ENCODE measurements at regions not wholly inside any gene's neighbourhood (a gene's known extent, or its start where the extent isn't known, plus 50 kb on each side); places are given as distances from the start of the nearest gene placed in this dataset.

- peak in 1 of 2 experiments; percentile 15 for DNase-seq
These were observed 52.1 kb downstream of the GSC start for GRCh38 chr14:94717808-94718207.

- no peak for DNase-seq
These were observed 52.9 kb downstream of the GSC start for GRCh38 chr14:94716976-94717375.

- DNase-seq, result no peak
These were observed 56.8 kb downstream of the GSC start for GRCh38 chr14:94713115-94713514.

- no peak for DNase-seq
These were observed 59.2 kb downstream of the GSC start for GRCh38 chr14:94710731-94711130.

- no peak for DNase-seq
These were observed 62.4 kb downstream of the GSC start for GRCh38 chr14:94707494-94707893.

- no peak for DNase-seq
These were observed 63.8 kb downstream of the GSC start for GRCh38 chr14:94706133-94706532.

- no peak for DNase-seq
These were observed 67.3 kb downstream of the GSC start for GRCh38 chr14:94702629-94703028.

GRCh38 chr14:94701861-94702370 is 68.0 kb downstream of the GSC start:
- no peak for DNase-seq

GRCh38 chr14:94700336-94700735 is 69.6 kb downstream of the GSC start:
- no peak for DNase-seq

GRCh38 chr14:94699831-94700230 is 70.1 kb downstream of the GSC start:
- DNase-seq, result no peak

GRCh38 chr14:94697773-94698556 is 71.9 kb downstream of the GSC start:
- no peak for DNase-seq

- DNase-seq, result no peak
These were observed 73.4 kb downstream of the GSC start for GRCh38 chr14:94696518-94696917.

- DNase-seq, result no peak
These were observed 74.7 kb downstream of the GSC start for GRCh38 chr14:94695231-94695630.

- no peak for DNase-seq
These were observed 78.3 kb downstream of the GSC start for GRCh38 chr14:94691660-94692034.

- no peak for DNase-seq
These were observed 78.8 kb downstream of the GSC start for GRCh38 chr14:94690896-94691659.

GRCh38 chr14:94690486-94690885 is 78.3 kb downstream of the SERPINA3 start:
- no peak for DNase-seq

- no peak for DNase-seq
These were observed 77.8 kb downstream of the SERPINA3 start for GRCh38 chr14:94689985-94690400.

GRCh38 chr14:94689218-94689984 is 77.2 kb downstream of the SERPINA3 start:
- peak; percentile 23 to 84 for DNase-seq

- DNase-seq, result no peak
These were observed 74.4 kb downstream of the SERPINA3 start for GRCh38 chr14:94686511-94687160.

GRCh38 chr14:94685681-94686485 is 73.7 kb downstream of the SERPINA3 start:
- no peak for DNase-seq

GRCh38 chr14:94685166-94685581 is 73.0 kb downstream of the SERPINA3 start:
- peak in 1 of 2 experiments; percentile 61 for DNase-seq

- no peak for DNase-seq
These were observed 70.5 kb downstream of the SERPINA3 start for GRCh38 chr14:94682736-94683135.
